SU-DHL-6 (cell line): ENCODE measurements at regions not wholly inside any gene's neighbourhood (a gene's known extent, or its start where the extent isn't known, plus 50 kb on each side); places are given as distances from the start of the nearest gene placed in this dataset.
"Not testable (repeated sequence)": the region's sequence is repeated elsewhere in the genome, so short reads cannot be mapped to it uniquely, and the experiment has no call there.

ENCODE experiments used
- EZH2phosphoT487 ChIP-seq: fragments of 200-600 bp; sonication (generic), shearing (Covaris generic); conservative IDR thresholded peaks from 2 replicates; pipeline ENCODE4 v1.6.1; 2018; ENCODE audit warnings: mild to moderate bottlenecking, antibody characterized with exemption, low read length, moderate library complexity, mixed read lengths
- TF ChIP-seq, protein P1 (sequence below): fragments of 200-600 bp; sonication (generic); IDR thresholded peaks from one replicate; pipeline ENCODE4 v1.5.1; 2017; ENCODE audit warnings: antibody characterized with exemption, mild to moderate bottlenecking, low read length, moderate library complexity; ENCODE audit not compliant: insufficient read depth, poor library complexity, severe bottlenecking

DNA sequence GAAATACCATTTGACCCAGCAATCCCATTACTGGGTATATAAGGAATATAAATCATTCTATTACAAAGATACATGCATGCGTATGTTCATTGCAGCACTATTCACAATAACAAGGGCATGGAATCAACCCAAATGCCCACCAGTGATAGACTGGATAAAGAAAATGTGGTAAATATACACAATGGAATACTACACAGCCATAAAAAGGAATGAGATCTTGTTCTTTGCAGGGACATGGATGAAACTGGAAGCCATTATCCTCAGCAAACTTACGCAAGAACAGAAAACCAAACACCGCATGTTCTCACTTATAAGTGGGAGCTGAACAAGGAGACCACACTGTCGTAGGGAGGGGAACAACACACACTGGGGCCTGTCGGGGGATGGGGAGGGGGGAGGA lies 57.3 kb upstream of the PIP4K2A start:
- TF ChIP-seq, protein P1, sequence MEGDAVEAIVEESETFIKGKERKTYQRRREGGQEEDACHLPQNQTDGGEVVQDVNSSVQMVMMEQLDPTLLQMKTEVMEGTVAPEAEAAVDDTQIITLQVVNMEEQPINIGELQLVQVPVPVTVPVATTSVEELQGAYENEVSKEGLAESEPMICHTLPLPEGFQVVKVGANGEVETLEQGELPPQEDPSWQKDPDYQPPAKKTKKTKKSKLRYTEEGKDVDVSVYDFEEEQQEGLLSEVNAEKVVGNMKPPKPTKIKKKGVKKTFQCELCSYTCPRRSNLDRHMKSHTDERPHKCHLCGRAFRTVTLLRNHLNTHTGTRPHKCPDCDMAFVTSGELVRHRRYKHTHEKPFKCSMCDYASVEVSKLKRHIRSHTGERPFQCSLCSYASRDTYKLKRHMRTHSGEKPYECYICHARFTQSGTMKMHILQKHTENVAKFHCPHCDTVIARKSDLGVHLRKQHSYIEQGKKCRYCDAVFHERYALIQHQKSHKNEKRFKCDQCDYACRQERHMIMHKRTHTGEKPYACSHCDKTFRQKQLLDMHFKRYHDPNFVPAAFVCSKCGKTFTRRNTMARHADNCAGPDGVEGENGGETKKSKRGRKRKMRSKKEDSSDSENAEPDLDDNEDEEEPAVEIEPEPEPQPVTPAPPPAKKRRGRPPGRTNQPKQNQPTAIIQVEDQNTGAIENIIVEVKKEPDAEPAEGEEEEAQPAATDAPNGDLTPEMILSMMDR, result not testable (repeated sequence)
- TF ChIP-seq EZH2phosphoT487, result not testable (repeated sequence)
